ENCODE measurements at regions not wholly inside any gene's neighbourhood (a gene's known extent, or its start where the extent isn't known, plus 50 kb on each side); places are given as distances from the start of the nearest gene placed in this dataset.

DNA sequence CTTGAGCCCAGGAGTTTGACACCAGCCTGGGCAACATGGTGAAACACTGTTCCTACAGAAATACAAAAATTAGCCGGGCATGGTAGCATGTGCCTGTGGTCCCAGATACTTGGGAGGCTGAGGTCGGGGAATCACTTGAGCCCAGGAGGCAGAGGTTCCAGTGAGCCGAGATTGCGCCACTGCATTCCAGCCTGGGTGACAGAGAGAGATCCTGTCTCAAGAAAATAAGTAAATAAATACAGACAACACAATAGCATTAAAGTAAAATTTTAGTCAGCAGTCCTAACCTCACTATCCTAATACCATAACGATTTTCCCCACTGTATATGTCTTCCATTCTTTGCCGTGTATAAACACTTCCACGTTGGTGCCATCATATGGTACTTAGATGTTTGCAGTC lies 83.0 kb upstream of the MBOAT2 start:
- Histone ChIP-seq H3K27ac (ENCODE audit: low read depth, low read length, poor library complexity, severe bottlenecking) (no peak overlapping the region), H3K9me2 (ENCODE audit: low read depth, low read length) (no peaks in the 10 kb centered on the region), H3K9ac (ENCODE audit: low read length) (no peak overlapping the region), H3K79me2 (ENCODE audit: insufficient read depth, low read length) (no peaks in the 10 kb centered on the region), H3K4me2 (ENCODE audit: low read length) (no peak overlapping the region), H2AFZ (ENCODE audit: low read length) (no peak overlapping the region), H4K20me1 (ENCODE audit: insufficient read depth, low read length) (no peaks in the 10 kb centered on the region), H3K27me3 (ENCODE audit: insufficient read depth, low read length) (no peaks in the 10 kb centered on the region), H3K9me3 (ENCODE audit: low read length) (no peaks in the 10 kb centered on the region), H3F3A (ENCODE audit: insufficient read depth, low read length) (no peaks in the 10 kb centered on the region), H3K36me3 (ENCODE audit: insufficient read depth, low read length) (no peaks in the 10 kb centered on the region), H3K4me3 (ENCODE audit: low read depth, low read length, poor library complexity, severe bottlenecking) (no peak overlapping the region), H3K4me1 (ENCODE audit: insufficient read depth, low read length, severe bottlenecking) (no peaks in the 10 kb centered on the region)
- TF ChIP-seq EZH2 (IDR thresholded peaks at IDR 0.05; ENCODE audit: borderline replicate concordance, low read length) (no peak), CTCF (IDR thresholded peaks at IDR 0.05; ENCODE audit: low read length) (no peak)

- no peak overlapping the region for H3K4me2 ChIP-seq (ENCODE audit: low read length)
- no peak overlapping the region for H2AFZ ChIP-seq (ENCODE audit: low read length)
- H3K79me2 ChIP-seq (ENCODE audit: insufficient read depth, low read length): no peaks in the 10 kb centered on the region
- H3K27ac ChIP-seq (ENCODE audit: low read depth, low read length, poor library complexity, severe bottlenecking): no peak overlapping the region
- no peak overlapping the region for H3K4me3 ChIP-seq (ENCODE audit: low read depth, low read length, poor library complexity, severe bottlenecking)
- H3F3A ChIP-seq (ENCODE audit: insufficient read depth, low read length): no peaks in the 10 kb centered on the region
- no peaks in the 10 kb centered on the region for H4K20me1 ChIP-seq (ENCODE audit: insufficient read depth, low read length)
- no peaks in the 10 kb centered on the region for H3K9me3 ChIP-seq (ENCODE audit: low read length)
- no peaks in the 10 kb centered on the region for H3K9me2 ChIP-seq (ENCODE audit: low read depth, low read length)
- no peaks in the 10 kb centered on the region for H3K27me3 ChIP-seq (ENCODE audit: insufficient read depth, low read length)
- TF ChIP-seq CTCF (IDR thresholded peaks at IDR 0.05; ENCODE audit: low read length): no peak
- TF ChIP-seq EZH2 (IDR thresholded peaks at IDR 0.05; ENCODE audit: borderline replicate concordance, low read length): no peak
- no peaks in the 10 kb centered on the region for H3K4me1 ChIP-seq (ENCODE audit: insufficient read depth, low read length, severe bottlenecking)
- no peak overlapping the region for H3K9ac ChIP-seq (ENCODE audit: low read length)
- H3K36me3 ChIP-seq (ENCODE audit: insufficient read depth, low read length): no peaks in the 10 kb centered on the region
Observed at GRCh38 chr2:9085353-9085752, 81.9 kb upstream of the MBOAT2 start.

GRCh38 chr2:9083287-9083686 lies 79.8 kb upstream of the MBOAT2 start:
- no peaks in the 10 kb centered on the region for H3K79me2 ChIP-seq (ENCODE audit: insufficient read depth, low read length)
- TF ChIP-seq CTCF (IDR thresholded peaks at IDR 0.05; ENCODE audit: low read length) (no peak), EZH2 (IDR thresholded peaks at IDR 0.05; ENCODE audit: borderline replicate concordance, low read length) (no peak)
- no peak overlapping the region for H3K27ac ChIP-seq (ENCODE audit: low read depth, low read length, poor library complexity, severe bottlenecking)
- no peak overlapping the region for H3K9ac ChIP-seq (ENCODE audit: low read length)
- no peak overlapping the region for H3K4me2 ChIP-seq (ENCODE audit: low read length)
- no peak overlapping the region for H3K4me3 ChIP-seq (ENCODE audit: low read depth, low read length, poor library complexity, severe bottlenecking)
- H3K4me1 ChIP-seq (ENCODE audit: insufficient read depth, low read length, severe bottlenecking): no peaks in the 10 kb centered on the region
- H3K36me3 ChIP-seq (ENCODE audit: insufficient read depth, low read length): no peaks in the 10 kb centered on the region
- no peaks in the 10 kb centered on the region for H3K27me3 ChIP-seq (ENCODE audit: insufficient read depth, low read length)
- H3F3A ChIP-seq (ENCODE audit: insufficient read depth, low read length): no peaks in the 10 kb centered on the region
- H3K9me2 ChIP-seq (ENCODE audit: low read depth, low read length): no peaks in the 10 kb centered on the region
- H4K20me1 ChIP-seq (ENCODE audit: insufficient read depth, low read length): no peaks in the 10 kb centered on the region
- H3K9me3 ChIP-seq (ENCODE audit: low read length): no peaks in the 10 kb centered on the region
- no peak overlapping the region for H2AFZ ChIP-seq (ENCODE audit: low read length)
